Esophagus muscularis mucosa (tissue), 4 donors: ENCODE measurements at regions not wholly inside any gene's neighbourhood (a gene's known extent, or its start where the extent isn't known, plus 50 kb on each side); places are given as distances from the start of the nearest gene placed in this dataset.

Experiments
- DNase-seq: peaks from one replicate; pipeline ENCODE4 v3.0.0-alpha.2; 2017; ENCODE audit errors: extremely low spot score
- H3K27ac ChIP-seq, 4 donors: fragments of 200-600 bp; sonication (generic); replicated peaks in 1 of 4; 1 replicate in 3 of 4; 2 replicates in 1 of 4; pipeline ENCODE4 v1.5.1; 2016 to 2019; ENCODE audit warnings: mild to moderate bottlenecking in 1 of 4
- H3K27me3 ChIP-seq, 4 donors: fragments of 200-600 bp; sonication (generic); one replicate each; pipeline versions ENCODE4 v1.5.1 to v1.6.0; 2016 to 2019
- H3K36me3 ChIP-seq, 4 donors: fragments of 200-600 bp; sonication (generic); one replicate each; pipeline ENCODE4 v1.5.1; 2016 to 2019
- H3K4me1 ChIP-seq, 4 donors: fragments of 200-600 bp; sonication (generic); one replicate each; pipeline ENCODE4 v1.5.1; 2016 to 2019
- H3K4me3 ChIP-seq, 4 donors: fragments of 200-600 bp; sonication (generic); 1 replicate in 2 of 4; 2 replicates in 2 of 4; pipeline ENCODE4 v1.5.1; 2016 to 2019; ENCODE audit warnings: mild to moderate bottlenecking in 4 of 4, moderate library complexity in 1 of 4
- H3K9me3 ChIP-seq, 4 donors: fragments of 200-600 bp; sonication (generic); 1 replicate in 3 of 4; 2 replicates in 1 of 4; pipeline ENCODE4 v1.5.1; 2016 to 2019
- EP300 ChIP-seq: sonication (generic); formaldehyde crosslinking; IDR thresholded peaks from one replicate; pipeline ENCODE4 v1.6.1; 2017; ENCODE audit warnings: antibody characterized with exemption
- POLR2A ChIP-seq: fragments of 450-650 bp; IDR thresholded peaks from one replicate; pipeline ENCODE4 v1.6.1; 2017; ENCODE audit warnings: antibody characterized with exemption, moderate library complexity, mild to moderate bottlenecking, low read depth
- POLR2AphosphoS5 ChIP-seq, 2 donors: sonication (generic); formaldehyde crosslinking; IDR thresholded peaks; one replicate each; pipeline ENCODE4 v1.6.1; 2017; ENCODE audit warnings: antibody characterized with exemption in 2 of 2
- WGBS: methylation state at CpG from one replicate; pipeline ENCODE4 v1.1.5; 2018; 5-methylcytosine and 5-hydroxymethylcytosine counted together
- intact Hi-C: fragments of 100-400 bp; cut with DNase I; formaldehyde crosslinking; loops from one replicate; pipeline ENCODE4 v1.15.1; 2023
- TF ChIP-seq, protein P1 (sequence below), 3 experiments: fragments of 200-600 bp in 2 of 3; fragments of 450-650 bp in 1 of 3; sonication (generic) in 2 of 3; IDR thresholded peaks; one replicate each; pipeline ENCODE4 v1.5.1; 2017 to 2019; ENCODE audit warnings: antibody characterized with exemption in 3 of 3, mild to moderate bottlenecking in 2 of 3, moderate library complexity in 1 of 3

DNA sequence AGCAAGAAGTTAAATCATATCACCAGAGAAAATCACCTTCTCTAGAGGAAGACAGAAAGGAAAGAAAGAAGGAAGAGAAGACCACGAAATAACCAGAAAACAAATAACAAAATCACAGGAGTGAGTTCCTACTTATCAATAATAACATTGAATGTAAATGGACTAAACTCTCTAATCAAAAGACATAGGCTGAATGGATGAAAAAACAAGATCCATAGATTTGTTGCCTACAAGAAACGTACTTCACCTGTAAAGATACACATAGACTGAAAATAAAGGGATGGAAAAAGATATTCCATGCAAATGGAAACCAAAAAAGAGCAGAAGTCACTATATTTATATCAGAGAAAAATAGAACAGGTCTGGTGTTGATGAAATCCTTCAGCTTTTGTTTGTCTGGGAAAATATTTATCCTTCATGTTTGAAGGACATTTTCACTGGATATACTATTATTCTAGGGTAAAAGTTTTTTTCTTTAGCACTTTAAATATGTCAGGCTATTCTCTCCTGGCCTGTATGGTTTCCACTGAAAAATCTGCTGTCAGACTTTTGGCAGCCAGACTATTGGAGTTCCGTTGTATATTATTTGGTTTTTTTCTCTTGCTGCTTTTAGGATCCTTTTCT lies 202.5 kb upstream of the DUSP10 start:
- Histone ChIP-seq H3K9me3 (peaks cover 0 to 26% (median 14%) of the 10 kb centered on the region in 4 donors), H3K27me3 (no peaks in the 10 kb centered on the region), H3K4me3 (no peak overlapping the region), H3K4me1 (no peaks in the 10 kb centered on the region), H3K27ac (no peak overlapping the region), H3K36me3 (no peaks in the 10 kb centered on the region)
- no peak for DNase-seq
- TF ChIP-seq, protein P1, sequence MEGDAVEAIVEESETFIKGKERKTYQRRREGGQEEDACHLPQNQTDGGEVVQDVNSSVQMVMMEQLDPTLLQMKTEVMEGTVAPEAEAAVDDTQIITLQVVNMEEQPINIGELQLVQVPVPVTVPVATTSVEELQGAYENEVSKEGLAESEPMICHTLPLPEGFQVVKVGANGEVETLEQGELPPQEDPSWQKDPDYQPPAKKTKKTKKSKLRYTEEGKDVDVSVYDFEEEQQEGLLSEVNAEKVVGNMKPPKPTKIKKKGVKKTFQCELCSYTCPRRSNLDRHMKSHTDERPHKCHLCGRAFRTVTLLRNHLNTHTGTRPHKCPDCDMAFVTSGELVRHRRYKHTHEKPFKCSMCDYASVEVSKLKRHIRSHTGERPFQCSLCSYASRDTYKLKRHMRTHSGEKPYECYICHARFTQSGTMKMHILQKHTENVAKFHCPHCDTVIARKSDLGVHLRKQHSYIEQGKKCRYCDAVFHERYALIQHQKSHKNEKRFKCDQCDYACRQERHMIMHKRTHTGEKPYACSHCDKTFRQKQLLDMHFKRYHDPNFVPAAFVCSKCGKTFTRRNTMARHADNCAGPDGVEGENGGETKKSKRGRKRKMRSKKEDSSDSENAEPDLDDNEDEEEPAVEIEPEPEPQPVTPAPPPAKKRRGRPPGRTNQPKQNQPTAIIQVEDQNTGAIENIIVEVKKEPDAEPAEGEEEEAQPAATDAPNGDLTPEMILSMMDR (IDR thresholded peaks at IDR 0.05) = no peak
- TF ChIP-seq POLR2A = no peak
- TF ChIP-seq EP300 = no peak
- whole genome bisulfite sequencing = 74% methylated on average over 3 of the region's 3 CpGs
- intact Hi-C loops = no loop called here

DNA sequence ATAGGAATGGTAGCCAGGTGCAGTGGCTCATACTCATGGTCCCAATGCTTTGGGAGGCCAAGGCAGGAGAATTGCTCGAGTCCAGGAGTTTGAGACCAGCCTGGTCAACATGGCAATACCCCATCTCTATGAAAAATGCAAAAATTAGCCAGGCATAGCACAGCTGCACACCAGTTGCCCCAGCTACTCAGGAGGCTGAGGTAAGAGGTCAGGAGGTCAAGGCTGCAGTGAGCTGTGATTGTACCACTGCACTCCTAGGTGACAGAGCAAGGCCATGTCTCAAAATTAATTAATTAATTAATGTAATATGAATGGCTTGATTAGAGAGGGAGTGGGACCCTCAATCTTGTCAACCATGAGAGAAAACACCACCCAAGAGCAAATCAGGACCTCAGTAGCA lies 198.7 kb upstream of the DUSP10 start:
- no peak for DNase-seq
- Histone ChIP-seq H3K4me1 (no peaks in the 10 kb centered on the region), H3K4me3 (no peak overlapping the region), H3K27me3 (no peaks in the 10 kb centered on the region), H3K9me3 (peaks cover 0 to 17% (median 9%) of the 10 kb centered on the region in 4 donors), H3K36me3 (no peaks in the 10 kb centered on the region), H3K27ac (no peak overlapping the region)
- 100% methylated on average over 1 of the region's 1 CpG for WGBS
- TF ChIP-seq POLR2AphosphoS5 (IDR thresholded peaks at IDR 0.05) (no peak), POLR2A (no peak), EP300 (no peak)
- TF ChIP-seq, protein P1 (IDR thresholded peaks at IDR 0.05) = no peak
- intact Hi-C loops = no loop called here

DNA sequence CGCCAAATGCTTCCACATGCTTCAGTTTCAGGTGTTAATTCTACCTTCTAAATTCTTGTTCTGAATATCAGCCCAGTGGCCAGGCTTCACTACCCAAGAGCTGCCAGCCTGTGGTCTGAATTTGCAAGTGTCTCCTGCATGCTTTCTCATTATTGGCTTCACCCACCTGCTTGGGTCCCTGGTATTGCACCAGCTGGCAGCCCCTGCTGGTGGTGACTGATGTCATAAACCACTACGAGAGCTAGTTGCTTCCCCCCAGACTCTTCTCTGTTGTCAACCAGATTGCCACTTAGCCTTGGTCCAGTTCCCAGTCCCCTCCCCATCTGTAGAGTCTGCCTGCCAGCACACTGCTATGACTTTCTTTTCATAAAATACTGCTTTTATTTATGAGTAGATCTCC lies 197.7 kb upstream of the DUSP10 start:
- no peak overlapping the region for H3K4me3 ChIP-seq
- intact Hi-C loops = no loop called here
- no peaks in the 10 kb centered on the region for H3K4me1 ChIP-seq
- peaks cover 0 to 7% (median 4%) of the 10 kb centered on the region in 4 donors for H3K9me3 ChIP-seq
- peak; percentile 75 for DNase-seq
- 63% methylated on average over 2 of the region's 2 CpGs for WGBS
- H3K36me3 ChIP-seq = no peaks in the 10 kb centered on the region
- H3K27me3 ChIP-seq = no peaks in the 10 kb centered on the region
- no peak overlapping the region for H3K27ac ChIP-seq
- TF ChIP-seq EP300 = no peak
- no peak for TF ChIP-seq POLR2A
- TF ChIP-seq POLR2AphosphoS5 (IDR thresholded peaks at IDR 0.05) = no peak
- TF ChIP-seq, protein P1 (IDR thresholded peaks at IDR 0.05) = no peak

DNA sequence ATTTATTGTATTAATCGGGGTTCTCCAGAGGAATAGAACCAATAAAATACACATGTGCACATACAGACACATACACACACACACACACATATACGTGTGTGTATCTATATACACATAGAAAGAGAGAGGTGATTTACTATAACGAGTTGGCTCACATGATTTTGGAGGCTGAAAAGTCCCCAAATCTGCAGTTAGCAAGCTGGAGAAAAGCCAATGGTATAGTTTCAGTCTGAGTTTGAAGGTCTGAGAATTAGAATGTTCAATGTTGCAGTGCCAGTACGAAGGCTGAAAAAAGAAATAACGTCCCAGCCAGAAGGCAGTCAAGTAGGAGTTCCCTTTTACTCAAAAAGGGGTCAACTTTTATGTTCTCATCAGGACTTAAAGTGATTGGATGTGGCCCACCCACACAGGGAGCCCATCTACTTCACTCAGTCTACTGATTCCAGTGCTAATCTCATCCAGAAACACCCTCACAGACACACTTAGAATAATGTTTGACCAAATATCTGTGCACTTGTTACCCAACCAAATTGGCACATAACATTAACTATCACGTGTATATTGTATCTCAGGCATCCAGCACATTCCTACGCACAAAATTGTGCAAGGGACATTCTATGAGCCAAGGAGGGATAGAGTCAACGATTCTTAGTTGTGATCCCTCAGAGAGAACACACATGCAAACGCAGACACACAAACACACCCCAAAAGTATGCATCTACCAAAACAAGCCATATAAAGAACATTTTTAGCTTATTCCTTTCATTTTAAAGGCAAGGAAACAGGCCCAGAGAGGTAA lies 195.5 kb upstream of the DUSP10 start:
- TF ChIP-seq POLR2AphosphoS5 (IDR thresholded peaks at IDR 0.05) = no peak
- TF ChIP-seq, protein P1 (IDR thresholded peaks at IDR 0.05) = no peak
- no peak for TF ChIP-seq POLR2A
- TF ChIP-seq EP300 = no peak

More for the DNA sequence above, 195.5 kb upstream of the DUSP10 start:
- Histone ChIP-seq H3K27me3 (no peaks in the 10 kb centered on the region), H3K4me1 (no peaks in the 10 kb centered on the region), H3K4me3 (no peak overlapping the region), H3K27ac (no peak overlapping the region), H3K9me3 (peaks cover 0 to 4% (median 0%) of the 10 kb centered on the region in 4 donors), H3K36me3 (no peaks in the 10 kb centered on the region)
- 84% methylated on average over 9 of the region's 9 CpGs for WGBS
- intact Hi-C loops = no loop called here
- DNase-seq = peak; percentile 62
